NCI-H69 (cell line): ENCODE measurements at regions not wholly inside any gene's neighbourhood (a gene's known extent, or its start where the extent isn't known, plus 50 kb on each side); places are given as distances from the start of the nearest gene placed in this dataset.
A peak's percentile ranks its signal among the peaks of the same experiment; 100 is the strongest.
"Not testable (repeated sequence)": the region's sequence is repeated elsewhere in the genome, so short reads cannot be mapped to it uniquely, and the experiment has no call there.

Experiments
- DNase-seq: peaks from one replicate; lab custom pipeline; 2025; lab: John Stamatoyannopoulos, UW

DNA sequence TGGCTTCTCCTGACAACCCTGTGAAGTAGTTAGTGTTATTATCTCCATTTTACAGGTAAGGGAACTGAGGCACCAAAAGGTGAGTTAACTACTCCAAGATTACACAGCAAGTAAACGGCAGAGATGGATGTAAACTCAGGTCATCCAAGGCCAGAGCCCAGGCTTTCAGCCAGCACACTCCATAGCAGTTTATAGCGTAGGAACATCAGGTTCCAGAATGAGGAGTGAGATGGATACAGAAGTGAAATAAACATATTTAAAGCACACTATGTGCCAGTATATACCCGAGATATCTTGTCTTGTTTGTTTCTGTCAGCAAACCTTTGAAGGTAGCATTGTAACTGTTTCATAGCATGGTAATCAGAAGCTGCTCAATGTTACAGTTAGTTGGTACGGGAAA lies 279.0 kb downstream of the OXSM start:
- no peak for DNase-seq

- no peak for DNase-seq
These were observed 281.0 kb downstream of the OXSM start for GRCh38 chr3:26070854-26071253.

- no peak for DNase-seq
These were observed 284.2 kb downstream of the OXSM start for GRCh38 chr3:26074080-26074479.

DNA sequence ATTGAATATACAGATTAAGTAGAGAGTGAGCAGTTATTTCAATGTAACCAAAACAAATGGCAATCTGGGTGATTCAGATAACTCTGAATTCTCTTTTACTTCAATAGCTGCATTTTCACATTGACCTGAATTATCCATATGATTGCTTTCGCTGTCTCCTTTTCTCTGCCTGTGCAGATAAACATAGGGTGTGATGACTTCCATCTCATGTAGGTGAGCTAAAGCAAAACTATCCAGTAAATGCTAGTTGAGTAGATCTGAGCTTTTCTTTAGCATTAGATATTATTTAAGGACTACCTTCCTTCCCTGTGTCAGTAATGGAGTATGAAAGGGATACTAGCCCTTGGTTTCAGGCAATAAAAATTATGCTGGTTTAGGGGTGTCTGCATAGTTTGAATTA lies 288.6 kb downstream of the OXSM start:
- DNase-seq, result no peak

DNA sequence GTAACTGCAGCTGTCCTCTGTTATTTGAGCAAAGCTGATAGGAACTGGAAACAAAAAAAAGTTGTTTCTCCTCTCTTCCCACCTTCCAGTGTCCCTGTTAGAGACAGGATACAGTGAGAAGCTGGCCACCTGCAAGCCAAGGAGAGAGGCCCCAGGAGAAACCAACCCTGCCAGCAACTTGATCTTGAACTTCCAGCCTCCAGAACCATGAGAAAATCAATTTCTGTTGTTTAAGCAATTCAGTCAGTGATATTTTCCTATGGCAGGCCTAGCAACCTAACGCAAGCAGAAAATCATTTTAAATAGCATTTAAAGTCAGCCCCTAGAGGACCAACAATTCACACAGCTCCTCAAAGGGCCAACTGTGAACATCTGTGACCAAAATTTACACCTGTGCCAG lies 291.3 kb downstream of the OXSM start:
- peak; percentile 71 for DNase-seq

DNA sequence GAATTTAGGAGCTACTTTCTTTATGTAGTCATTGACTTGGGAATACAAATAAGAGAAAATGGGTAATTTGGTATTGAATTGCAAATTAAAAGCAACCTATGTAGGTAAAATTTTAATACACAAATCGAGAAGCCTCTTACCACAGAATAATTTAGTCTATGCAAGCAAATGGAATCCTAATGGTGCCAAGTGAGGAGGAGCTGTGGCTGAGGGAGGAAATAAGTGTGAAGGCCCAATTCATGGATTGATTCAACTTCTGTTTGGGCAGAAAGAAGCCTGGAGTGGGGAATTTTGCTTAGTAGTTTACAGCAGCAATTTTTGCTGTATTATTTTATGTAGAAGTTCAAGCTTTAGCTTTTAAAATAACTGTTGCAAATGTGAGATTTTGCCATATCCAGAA lies 291.9 kb downstream of the OXSM start:
- DNase-seq, result peak; percentile 15

- peak; percentile 84 for DNase-seq
These were observed 293.0 kb downstream of the OXSM start for GRCh38 chr3:26082911-26083310.

DNA sequence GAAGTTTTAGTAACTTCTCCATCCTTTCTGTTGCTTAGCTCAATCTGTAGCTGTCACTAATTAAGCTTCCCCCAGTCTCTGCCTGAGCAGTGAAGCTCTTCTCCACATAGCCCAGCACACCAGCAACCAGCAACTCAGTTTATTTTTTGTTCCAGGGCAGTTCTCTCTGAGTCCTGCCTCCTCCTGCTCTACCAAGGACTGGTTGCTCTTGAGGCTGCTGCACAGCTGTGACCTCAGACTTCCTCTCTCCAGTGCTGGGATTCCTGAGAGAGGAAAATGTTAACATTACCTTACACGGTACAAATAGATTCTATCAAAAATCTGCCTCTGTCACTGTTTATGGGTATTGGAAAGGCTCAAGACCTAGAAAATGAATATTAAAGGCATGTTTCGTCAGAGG lies 294.7 kb downstream of the OXSM start:
- DNase-seq, result peak; percentile 9

- no peak for DNase-seq
These were observed 297.9 kb downstream of the OXSM start for GRCh38 chr3:26087751-26088150.

DNA sequence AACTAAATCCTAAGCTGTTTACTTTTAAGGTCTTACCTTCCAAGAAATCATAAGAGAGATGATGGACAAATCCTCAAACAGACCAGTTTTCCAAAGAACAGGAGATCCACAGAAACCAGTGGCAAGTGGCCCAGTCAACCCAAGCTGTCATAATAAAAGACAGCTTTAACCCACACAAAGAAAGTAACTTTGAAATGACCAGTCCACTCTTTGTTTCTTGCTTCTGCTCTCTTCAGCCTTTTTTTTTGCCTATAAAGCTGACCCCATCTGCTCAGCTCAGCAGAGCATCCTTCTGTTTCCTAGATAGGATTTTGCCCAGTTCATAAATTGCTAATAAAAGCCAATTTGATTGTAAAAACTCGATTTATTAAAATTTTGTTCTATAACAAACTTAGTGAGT lies 299.4 kb downstream of the OXSM start:
- no peak for DNase-seq

- peak; percentile 58 for DNase-seq
These were observed 300.7 kb downstream of the OXSM start for GRCh38 chr3:26090589-26090988.

GRCh38 chr3:26091096-26091495 lies 301.2 kb downstream of the OXSM start:
- DNase-seq, result peak; percentile 83

- no peak for DNase-seq
These were observed 301.7 kb downstream of the OXSM start for GRCh38 chr3:26091626-26092025.

DNA sequence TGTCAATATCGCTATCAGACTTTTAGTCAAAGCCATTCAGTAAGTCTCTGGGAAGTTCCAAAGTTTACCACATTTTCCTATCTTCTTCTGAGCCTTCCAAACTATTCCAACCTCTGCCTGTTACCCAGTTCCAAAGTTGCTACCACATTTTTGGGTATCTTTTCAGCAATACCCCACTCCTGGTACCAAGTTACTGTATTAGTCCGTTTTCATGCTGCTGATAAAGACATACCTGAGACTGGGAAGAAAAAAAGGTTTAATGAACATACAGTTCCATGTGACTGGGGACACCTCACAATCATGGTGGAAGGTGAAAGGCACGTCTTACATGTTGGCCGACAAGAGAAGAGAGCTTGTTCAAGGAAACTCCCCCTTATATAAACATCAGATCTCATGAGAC lies 307.2 kb downstream of the OXSM start:
- not testable (repeated sequence) for DNase-seq

DNA sequence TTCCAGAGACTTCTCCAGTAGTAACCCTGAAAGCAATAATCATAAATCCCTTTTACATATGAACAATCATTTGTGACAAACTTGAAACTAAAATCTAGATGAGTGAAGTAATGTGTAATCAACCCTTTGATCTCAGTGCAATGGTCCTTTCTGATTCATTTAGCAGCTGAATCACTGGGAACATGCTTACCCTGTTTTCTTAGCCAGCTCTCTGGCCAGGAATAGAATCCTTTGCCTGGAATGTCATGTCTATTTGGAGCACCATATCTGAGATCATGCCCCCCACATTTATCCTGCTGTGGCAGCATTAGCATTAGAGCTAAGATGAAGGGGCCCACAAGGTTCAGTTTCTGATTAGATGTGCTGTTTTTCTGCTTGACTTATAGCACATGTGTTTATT lies 309.8 kb downstream of the OXSM start:
- no peak for DNase-seq

- no peak for DNase-seq
These were observed 310.3 kb downstream of the OXSM start for GRCh38 chr3:26100176-26100575.

- DNase-seq, result no peak
These were observed 312.5 kb downstream of the OXSM start for GRCh38 chr3:26102376-26102775.

DNA sequence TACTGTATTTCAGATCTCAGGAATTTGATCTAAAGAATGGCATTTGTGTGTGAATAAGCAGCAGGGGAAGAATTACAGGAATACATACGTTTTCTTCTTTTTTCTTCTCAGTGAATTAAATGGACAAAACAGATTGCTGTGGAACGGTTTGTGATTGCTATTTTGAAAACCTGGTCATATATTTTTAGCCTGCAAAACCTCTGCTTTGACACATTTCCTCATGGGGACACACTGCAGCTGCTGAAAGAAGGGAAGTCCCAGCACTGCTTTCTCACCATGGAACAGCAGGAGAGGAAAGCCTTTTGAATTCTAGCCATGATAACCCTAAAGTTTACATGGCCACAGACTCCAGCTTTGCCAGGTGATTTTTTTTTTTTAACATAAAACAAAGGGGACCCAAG lies 315.0 kb downstream of the OXSM start:
- peak; percentile 35 for DNase-seq

DNA sequence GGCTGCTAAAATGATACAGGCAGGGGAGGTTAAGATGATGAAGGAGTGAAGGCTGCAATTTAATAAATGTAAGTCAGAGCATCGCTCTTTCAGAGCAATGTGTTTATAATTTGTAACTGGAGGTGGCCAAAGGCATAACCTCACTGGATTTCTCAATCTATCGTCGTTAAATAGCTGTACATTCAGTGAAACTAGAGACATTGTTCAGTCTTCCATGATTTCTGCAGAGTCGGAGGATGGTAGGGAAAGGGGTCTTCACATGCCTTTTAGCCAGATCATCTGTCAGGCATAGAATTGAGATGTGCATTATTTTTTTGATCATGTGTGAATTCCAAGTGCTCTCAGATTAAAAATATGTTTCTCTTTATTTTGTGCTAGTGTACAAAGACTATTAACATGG lies 315.4 kb downstream of the OXSM start:
- DNase-seq, result peak; percentile 35

GRCh38 chr3:26106228-26106627 lies 316.3 kb downstream of the OXSM start:
- DNase-seq, result peak; percentile 75

DNA sequence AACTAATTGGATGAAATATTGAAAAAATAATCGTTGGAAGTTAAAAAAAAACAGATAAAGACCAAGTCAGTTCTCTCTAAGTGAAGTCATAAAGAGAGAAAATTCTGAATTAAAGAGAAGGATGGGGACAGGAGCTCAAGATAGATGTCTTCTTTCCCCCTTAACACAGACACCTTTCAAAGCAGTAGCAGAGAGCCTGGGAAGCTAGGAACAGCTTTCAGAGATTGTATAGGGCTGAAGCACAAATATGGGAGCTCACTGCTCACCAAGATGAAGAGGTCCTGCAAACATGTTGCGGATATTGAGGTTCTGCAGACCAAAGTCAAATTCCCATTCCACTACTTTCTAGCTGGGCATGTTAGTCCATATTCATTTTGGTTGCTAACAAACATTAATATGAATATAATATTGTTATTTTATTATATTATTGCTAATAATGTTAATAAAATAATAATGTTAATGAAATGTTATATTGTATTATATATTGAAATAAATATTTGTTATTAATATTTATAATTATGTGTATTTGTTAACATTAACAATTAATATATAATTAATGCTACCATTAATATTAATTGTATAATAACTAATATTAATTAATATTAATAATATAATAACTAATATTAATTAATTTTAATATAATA lies 319.1 kb downstream of the OXSM start:
- no peak for DNase-seq

- peak; percentile 68 for DNase-seq
These were observed 325.0 kb downstream of the OXSM start for GRCh38 chr3:26114851-26115250.

DNA sequence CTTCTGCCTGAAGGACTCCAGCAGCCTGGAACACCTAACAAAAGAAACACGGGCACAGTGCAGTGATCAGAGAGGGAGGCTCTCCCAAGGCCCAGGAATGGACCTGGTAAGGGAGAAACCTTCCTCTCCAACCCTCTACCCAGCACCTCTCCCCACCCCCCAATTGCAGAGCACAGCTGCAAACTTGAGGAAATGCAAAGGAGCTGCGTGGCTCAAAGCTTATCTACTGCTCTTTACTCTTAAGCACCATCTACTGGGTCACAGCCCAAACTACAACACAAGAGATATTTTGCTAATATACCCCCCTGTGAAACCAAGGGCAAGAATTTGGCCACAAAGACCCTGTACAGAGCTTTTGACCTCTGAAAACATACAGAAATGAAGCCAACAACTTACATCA lies 328.3 kb downstream of the OXSM start:
- peak; percentile 19 for DNase-seq

- DNase-seq, result peak; percentile 36
These were observed 343.1 kb downstream of the OXSM start for GRCh38 chr3:26132942-26133341.

DNA sequence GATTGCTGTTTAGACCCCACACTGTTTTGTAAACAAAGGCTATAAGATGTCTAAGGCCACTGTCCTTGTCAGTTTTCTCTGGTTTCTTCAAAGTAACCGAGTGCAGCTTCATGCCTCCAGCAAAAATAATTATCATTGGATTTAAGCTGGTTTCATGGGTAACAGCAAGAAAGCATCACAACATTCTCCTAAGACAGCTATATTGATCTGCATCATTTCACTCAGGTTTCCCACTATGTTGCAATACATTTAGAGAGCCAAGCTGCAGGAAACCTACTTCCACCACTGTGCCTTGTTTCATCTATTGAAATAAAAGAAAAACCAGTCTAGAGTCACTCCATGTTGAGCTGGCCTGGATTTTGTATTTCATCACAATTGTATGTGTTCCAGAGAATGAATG lies 351.4 kb downstream of the OXSM start:
- DNase-seq, result no peak
